ENCODE measurements at regions not wholly inside any gene's neighbourhood (a gene's known extent, or its start where the extent isn't known, plus 50 kb on each side); places are given as distances from the start of the nearest gene placed in this dataset.

DNA sequence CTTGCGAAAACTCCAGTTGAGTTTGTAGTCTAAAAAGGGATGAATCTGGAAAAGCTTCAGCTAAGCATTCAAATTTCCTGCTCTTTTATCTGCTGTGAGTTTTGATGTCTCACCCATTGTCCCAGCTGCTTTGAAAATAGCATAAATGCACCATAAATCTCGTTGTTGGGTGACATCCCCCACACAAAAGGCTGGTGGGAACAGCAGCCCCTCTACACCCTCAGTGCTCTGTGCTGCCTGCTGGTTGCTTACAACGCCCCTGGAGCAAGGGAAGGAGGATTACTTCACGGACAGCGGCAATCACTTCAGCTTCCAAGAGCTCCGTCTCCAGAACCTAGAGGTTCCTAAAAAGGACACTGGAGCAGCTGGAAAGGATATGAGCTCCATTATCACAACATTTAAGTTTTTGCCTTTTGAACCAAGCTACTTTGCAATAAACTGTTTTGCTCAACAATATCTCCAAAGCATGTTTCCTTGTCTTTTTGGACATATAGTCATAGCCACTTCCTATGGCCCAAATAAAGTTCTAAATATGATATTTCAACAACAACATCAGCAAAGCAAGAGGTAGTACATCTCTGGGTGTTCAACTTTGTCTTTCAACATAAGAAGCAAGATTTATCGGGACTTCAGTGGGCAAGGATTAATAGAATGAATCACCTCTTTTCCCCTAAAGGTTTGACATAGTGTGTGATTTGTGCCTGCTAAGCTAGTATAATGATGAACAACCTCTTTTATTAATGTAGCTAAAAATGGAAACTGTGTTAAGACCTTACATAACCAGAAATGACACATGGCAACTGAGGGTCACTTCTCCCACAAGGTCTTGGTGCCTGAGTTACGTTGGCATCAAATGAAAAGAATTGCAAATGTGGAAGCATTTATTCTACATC lies 413.5 kb downstream of the TXNL1 start:
- DNase-seq (ENCODE audit: low spot score) = no peak

DNA sequence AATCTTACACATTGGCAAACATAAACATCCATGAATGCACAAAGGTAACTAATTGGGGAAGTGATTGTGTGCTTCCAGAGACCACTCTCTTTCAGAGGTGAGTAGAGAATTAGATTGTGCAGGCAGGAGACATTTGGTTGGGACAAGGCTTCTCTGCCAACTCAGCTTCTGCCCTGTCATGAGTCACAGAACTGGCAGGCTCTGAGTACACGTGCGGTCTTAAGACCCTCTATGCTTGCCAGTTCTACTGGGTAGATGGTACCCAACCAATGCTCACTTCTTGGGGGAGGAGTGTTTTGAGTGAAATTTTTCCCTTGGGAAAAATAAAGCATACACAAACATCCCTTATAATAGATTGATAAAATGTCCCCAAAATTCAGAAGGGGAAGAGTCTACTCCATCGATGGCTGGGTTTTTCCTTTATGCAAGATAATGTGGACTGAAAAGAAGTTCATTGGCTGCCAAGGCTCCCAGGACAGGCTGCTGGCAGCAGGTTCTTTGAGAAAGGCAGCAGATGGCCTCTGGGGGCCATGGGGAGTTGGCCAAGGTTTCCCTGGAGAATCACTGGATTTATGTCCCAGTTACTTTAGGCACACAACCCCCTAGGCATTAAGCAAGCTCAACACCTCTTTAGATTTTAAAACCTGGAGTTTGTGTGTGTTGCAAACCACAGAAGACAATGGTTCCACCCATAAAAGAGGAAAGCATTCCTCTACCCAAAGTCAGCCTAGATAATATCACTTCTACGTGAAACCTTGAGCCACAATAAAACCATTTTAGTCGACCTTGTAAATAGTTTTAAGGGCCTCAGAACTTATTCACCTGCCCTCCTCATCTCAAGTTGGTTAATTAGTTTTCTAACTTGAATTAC lies 417.0 kb downstream of the TXNL1 start:
- DNase-seq (ENCODE audit: low spot score) = no peak

DNA sequence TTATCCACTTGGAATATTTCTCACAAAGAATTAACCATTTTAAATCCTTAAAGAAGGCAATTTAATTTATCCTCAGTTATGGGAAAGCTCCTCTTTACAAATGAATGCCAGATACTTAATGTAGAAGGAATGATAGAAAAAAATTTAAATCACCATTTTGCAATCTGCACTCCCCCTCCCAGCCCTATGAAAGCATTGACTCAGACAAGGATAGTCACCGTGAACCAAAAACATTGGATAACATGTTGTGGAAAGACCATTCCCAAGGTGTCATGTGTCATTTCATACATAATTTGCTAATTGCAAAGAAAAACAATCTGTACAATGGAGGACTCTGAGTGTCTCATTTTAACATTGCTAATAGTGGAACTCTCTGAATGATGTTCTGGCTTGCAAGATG lies 421.0 kb downstream of the TXNL1 start:
- no peak for DNase-seq (ENCODE audit: low spot score)

DNA sequence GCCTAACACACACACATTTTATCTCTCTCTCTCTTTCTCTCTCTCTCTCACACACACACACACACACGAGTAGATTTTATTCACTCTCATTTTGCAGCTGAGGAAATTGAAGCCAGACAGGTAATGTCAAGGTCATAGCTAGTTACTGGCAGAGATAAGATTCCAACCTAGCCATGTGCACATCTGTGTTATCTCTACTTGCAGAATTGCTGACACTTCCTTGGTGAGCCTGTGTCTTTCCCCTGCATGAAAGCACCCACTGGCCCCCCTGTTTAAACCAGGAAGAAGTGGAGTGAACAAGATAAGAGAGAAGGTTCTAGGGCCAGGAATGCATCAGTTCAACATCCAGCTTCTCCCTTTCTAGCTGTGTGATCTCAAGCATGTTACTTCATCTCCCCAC lies 423.7 kb downstream of the TXNL1 start:
- DNase-seq (ENCODE audit: low spot score) = no peak

DNA sequence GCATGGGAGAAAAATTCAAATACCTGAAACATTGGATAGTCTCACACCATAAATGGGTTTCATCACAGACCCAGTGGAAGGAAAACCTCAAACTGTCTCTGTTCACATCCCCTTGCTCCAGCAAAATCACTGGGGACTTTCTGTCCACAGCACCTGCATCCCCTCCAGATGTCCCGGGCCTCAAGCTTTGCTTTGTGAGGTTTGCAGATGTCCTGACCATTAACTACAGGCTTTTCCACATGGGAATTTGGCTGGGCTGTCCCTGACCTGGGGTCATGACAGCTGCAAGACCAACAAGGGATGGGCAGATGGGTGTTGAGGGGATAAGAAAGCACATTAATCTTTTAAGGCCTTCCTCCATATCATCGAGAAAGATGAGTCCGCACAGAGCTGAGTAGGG lies 427.9 kb downstream of the TXNL1 start:
- DNase-seq (ENCODE audit: low spot score) = no peak

DNA sequence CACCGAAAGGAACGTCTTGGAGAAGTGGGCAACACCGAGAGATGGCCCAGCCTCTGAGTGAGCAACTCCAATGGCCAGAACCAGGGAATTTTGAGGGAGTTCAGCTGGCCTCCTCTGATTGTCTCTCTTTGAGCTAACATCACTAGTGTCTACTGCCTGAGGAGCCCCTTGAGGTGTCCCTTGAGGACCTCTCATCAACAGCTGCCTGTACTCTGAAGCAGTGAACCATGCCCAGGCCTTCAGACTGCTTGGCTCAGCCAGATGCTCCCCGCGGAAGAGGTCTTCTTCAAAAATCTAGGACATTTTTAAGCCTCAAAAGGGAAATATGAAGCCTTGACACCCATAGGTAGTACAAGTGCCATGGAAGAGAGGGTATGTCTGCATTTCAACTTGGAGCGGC lies 430.4 kb downstream of the TXNL1 start:
- DNase-seq (ENCODE audit: low spot score) = no peak

DNA sequence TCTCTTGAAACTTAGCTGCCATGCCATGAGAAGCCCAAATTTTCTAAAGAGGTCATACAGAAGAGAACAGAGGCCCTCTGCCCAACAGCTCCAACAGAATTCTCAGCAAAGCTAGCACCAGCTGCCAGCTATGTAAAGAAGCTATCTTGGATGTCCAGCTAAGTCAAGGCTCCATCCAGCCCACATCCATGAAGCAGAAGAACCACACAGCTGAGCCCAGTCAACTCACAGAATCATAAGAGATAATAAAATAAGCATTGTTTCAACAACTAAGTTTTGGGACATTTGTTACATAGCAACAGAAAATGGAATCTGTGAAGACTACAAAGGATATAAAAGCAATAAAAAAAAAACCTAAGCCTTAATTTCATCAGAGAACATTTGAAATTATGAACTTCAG lies 434.3 kb downstream of the TXNL1 start:
- DNase-seq (ENCODE audit: low spot score) = no peak

DNA sequence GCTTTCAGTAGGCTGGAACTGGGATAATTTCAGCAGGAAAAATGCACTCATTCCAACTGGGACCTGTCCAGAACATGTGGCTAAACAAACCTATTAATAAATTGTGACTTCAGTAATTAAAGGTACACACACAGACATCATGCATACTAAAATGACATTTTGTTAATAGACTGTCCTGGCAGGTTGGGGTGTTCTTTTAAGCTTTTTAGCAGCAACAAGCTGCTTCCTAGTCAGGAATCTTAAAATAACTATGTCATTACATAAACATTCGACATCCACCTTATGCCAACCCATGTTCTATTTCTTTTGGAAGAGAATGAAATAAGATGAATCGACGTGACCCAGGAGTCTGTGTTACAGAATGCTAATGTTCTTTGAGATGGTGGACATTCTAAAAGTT lies 435.7 kb downstream of the TXNL1 start:
- DNase-seq (ENCODE audit: low spot score) = no peak

DNA sequence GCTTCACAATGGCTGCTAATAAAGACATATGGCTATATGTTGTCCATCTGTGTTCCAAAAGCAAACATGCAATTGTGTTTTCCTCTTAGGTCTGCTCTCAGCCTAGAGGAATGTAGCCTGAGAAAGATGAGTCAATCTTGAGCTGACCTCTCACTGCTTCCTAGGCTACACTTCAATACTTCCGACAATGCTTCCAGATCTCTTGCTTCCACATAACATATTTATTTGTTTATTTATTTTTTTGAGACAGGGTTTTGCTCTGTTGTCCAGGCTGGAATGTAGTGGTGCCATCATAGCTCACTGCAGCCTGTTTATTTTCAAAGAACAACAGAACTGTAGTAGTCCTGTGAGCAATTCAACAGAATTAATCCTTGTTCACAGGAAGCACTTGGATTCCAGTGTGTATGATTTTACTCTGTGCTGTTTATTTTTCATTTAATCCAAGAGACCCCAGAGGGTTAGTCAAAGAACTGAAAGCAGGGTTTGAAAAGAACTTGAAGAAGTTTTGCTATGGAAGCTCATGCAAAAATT lies 437.9 kb downstream of the TXNL1 start:
- DNase-seq (ENCODE audit: low spot score) = no peak

DNA sequence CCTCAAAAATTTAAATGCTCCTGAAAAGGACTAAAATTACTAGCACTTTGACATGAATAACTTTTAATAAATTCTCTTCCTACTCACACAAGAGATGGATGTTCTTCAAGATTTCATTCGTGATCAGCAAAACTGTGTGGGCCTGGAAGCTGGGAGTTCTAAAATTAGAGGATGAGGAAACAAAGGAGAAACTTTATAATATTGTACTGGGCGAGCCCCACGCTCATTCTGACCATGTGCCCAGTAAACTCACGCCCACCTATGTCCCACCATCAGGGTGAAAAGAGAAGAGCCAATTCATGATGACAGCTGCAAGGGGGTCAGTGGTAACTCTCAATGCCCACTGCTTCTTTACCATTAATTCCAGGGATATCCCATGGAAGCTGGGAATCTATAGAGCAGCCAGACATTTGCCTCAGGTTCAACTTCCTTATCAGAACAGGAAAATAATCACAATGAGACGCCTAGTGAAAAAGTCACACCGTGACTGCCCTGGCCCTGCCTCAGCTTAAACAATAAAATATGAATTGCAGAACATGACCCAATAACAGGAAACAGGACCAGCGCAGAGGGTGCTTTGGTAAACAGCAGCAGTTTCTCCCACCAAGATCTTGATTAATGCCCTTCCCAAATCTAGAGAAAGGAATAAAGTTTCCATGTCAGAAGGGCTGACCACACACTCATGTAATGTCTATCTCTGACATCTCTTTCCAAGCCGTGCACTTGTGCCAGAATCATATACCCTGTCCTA lies 438.6 kb downstream of the TXNL1 start:
- no peak for DNase-seq (ENCODE audit: low spot score)

DNA sequence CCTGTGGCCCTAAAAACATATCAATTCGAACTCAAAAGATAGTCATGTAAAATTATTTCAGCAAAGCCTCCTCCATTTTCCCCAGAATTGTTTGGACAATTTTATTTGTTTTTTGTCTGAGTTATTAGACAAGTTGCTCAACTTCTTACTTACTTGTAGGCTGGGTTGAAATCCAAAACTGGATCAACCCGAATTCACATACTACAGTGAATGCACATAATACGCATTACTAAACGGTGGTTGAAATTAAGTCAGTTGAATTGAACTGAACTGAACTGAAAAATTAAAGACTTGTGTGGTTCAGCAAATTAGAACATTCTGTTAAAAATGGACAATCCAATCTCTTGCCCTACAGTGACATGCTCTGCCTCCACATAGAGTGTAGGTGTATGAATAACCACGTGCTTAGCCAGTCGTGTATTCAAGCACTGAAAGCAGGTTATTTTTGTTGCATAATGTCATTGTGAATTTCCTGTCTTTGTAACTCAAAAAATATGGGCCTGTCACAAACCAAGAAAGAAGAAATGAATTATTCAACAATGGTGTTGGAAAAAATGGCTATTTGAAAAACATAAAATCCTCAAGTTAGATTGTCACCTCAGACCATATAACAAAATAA lies 441.0 kb downstream of the TXNL1 start:
- no peak for DNase-seq (ENCODE audit: low spot score)

DNA sequence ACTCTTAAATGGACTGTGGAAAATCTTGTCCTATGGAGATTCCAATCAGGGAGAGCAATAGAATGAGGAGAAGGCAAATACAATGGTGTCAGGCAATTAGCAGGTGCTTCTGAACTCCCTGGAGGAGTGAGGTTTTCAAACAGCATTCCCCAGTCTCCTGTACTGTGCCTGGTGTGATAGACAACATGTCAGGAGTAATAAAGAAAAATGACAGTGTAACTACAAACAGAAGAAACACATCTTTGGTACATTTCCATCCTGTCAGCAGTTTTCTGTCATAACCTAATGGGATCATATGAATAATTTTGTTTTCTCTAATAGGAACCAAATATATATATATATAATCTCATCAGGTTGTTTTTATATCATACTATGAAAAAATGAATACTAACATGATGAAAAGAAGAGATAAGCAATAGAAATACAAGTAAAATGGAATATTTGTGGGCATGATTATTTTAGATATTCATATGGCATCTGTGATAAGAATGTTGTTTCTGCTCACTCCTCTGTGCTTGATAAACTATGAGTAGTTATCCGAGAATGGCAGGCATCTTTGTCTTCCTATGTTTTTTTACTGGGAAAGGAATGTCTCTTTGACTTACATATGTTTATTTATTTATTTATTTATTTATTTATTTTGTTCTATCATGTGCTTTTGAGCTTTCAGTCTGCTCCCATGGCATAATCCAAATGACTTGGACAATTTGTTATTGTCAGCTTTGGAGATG lies 441.7 kb downstream of the TXNL1 start:
- no peak for DNase-seq (ENCODE audit: low spot score)

DNA sequence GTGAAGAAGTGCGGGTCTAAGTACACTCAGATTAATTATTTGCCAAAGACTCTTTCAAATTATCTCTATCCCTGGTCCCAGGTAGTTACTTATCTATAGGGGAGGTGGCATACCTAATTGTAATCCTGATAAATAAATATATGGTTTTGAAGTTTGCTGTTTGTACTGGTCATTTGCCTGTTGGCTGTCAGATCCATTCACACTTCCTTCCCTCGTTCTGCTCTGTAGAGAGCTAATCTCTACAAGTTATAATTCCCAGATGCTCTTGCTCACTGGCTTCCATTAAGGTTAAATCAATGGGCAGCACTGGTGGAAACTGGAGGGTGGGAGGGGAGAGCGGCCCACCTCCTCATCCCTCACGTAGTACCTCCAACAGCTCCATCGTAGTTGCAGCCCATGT lies 447.1 kb downstream of the TXNL1 start:
- no peak for DNase-seq (ENCODE audit: low spot score)

DNA sequence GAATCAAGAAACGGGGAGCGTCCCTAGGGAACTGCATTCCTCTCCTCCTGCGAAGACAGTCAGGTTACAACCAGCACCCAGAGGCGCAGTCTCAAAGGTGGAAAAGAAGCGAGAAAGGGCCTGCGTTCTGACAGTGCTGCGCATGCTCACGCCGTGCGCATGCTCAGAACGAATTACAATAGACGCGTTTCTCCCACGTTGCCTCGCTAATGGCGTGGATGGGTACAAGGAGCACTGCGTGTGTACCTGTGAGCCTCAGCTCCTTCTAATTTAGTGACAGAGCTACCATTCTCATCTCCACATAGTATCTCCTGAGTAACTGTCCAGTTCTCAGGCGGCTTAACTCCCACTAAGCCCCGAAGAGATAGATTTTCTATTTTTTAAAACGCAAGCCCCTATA lies 448.8 kb downstream of the TXNL1 start:
- DNase-seq (ENCODE audit: low spot score) = no peak

DNA sequence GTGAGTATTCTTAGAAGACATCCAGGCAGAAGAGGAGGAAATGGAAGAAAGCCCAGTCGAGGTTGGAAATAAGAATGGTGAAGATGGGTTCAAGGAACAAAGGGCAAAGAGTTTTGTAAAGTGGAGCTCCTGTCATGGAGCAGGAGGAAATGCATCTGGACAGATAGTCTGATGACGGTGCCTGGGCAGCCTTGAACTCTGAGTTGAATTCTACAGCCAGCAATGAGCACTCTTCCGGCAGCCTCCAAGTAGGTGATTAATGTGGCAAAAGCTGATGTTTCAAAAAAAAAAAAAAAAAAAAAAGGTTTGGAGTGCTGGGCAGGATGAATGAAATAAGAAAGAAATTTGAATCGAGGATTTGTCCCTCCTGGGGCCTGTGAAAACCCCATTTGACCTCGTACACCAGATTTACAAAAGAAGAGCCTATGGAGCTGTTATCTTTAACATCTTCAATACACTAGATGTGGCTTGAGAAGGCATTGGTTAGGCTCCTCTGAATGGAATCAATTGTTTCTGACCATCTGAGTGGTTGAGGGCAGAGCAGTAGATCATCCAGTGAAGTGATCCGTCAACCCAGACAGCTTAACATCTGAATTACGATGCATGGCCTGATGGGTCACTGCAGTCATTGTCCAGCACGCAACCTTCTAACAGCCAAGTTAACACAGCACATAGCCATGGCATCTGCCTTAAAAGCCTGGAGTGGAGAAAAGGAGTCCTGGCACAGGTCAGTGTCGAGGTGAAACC lies 449.7 kb downstream of the TXNL1 start:
- DNase-seq (ENCODE audit: low spot score) = no peak

DNA sequence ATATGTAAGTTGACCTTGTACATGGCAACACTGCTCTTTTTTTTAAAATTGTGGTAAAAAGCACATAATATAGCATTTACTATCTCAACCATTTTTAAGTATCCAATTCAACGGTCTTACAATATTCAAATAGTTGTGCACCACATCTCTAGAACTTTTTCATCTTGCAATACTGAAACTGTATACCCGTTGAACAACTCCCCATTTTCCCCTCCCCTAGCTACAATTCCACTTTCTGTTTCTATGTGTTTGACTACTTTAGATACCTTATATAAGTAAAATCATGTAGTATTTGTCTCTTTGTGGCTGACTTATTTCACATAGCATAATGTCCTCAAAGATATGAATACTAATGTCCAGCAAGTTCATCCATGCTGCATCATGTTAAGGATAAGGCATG lies 452.1 kb downstream of the TXNL1 start:
- no peak for DNase-seq (ENCODE audit: low spot score)

DNA sequence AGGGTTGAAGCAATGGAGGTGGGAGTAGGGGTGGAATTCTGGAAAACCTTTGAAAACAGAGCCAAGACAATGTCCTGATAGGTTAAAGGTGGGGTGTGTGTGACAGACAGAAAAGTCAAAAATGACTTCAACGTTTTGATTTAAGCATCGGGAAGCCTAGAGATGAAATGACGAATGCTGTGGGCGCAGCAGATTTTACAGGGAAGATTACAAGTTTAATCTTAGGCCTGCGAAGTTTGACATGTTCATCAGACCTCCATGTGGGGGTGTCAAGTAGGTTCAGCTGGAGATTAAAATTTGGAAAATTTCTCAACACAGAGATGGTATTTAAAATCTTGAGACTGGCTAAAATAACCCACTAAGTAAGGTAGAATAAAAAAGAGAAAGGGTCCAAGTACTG lies 453.3 kb downstream of the TXNL1 start:
- DNase-seq (ENCODE audit: low spot score) = no peak

DNA sequence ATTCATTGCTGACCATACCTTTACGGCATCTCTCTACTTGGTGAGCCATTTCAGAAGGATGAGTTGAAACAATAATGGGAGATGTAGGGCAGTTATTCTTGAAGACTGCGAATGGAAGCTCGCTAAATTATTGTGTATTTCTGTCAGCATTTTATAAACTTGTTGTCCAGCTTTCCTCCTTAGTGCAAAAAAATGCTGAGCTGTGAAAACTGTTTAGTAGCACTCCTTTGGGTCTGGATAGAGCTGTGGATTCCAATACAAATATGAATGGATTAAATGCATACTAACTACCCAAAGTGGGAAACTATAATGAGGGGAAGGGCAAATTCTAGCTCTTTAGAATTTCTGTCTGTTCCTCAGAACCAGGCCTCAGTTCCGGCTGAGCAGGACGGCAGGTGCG lies 461.6 kb downstream of the TXNL1 start:
- DNase-seq (ENCODE audit: low spot score) = no peak

DNA sequence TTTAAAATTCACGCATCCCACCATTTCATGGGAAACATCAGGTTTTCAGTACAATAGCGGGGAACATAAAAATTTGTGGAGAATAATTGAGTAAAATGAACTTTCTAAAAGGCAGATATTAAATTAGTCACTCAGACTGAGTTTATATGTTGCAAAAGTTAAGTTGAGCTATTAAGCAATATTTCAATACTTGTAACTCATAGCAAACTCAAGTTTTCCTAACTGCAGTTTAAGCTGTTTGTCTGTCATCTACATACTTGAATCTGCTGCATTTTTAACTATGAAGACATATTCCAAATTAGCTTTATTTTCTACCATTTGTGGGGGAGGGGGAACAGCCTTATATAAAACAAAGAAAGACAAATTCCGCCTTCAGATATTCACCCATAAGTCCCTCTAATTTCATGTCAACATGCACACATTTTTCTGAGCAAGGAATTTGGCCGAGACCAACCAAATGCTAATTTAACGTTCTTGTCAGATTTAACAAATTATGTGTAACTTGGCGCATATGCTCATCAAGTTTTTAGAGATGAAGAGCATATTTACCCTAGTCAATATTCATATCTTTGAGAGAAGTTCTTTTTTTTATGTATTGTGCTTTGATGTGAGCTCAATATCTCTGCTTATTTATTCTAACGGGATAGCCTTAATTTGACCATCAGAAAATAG lies 462.9 kb downstream of the TXNL1 start:
- DNase-seq (ENCODE audit: low spot score) = no peak

Measured in umbilical cord (tissue), 1 donor.